GM21529 (cell line): ENCODE measurements at regions not wholly inside any gene's neighbourhood (a gene's known extent, or its start where the extent isn't known, plus 50 kb on each side); places are given as distances from the start of the nearest gene placed in this dataset.

ENCODE experiments used
- ATAC-seq: cut with Tn5 transposase; IDR thresholded peaks from one replicate; pipeline ENCODE4 v1.9.1; 2021; ENCODE audit not compliant: unreplicated experiment

DNA sequence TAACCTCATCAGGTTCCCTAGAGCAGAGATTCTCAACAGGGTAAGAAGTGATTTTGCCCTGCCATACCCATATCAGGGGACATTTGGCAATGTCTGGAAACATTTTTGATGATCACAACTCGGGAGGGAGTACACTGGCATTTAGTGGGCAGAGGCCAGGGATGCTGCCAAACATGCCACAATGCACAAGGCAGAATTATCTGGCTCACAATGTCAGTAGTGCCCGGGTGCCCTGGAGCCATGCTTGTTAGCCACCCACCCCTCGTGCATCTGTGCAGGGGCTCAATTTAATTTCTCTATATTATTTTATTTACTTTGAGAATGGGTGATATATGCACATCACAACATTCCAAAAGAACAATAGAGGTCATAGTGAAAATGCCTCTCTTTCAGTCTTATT lies 82.0 kb upstream of the DHX15 start:
- no peak for ATAC-seq

DNA sequence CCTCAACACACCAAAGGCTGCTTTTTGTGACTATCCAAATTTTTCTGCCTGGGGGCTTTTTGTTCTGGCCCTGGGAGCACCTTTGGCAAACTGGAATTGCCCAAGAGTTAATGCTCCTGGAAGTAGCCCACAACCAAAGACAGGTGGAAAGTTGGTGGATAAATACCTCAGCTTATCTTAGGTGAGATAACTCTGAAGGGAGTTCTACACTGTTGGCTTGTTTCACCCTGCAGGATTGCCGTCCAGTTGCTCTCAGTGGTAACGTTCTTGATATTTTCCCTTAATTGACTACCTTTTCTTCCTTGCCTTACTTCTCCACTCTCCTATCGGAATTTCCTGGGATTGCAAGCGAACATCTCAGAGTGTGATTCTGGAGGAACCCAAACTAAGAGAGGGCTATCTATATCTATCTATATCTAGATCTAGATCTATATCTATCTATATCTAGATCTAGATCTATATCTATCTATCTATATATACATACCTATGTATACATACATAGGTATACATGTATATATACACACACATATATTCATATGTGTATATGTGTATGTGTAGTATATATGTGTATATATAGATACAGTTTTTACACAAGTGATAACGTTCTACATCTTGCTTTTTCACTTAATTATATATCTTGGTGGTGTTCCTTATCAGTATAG lies 82.6 kb upstream of the DHX15 start:
- no peak for ATAC-seq

DNA sequence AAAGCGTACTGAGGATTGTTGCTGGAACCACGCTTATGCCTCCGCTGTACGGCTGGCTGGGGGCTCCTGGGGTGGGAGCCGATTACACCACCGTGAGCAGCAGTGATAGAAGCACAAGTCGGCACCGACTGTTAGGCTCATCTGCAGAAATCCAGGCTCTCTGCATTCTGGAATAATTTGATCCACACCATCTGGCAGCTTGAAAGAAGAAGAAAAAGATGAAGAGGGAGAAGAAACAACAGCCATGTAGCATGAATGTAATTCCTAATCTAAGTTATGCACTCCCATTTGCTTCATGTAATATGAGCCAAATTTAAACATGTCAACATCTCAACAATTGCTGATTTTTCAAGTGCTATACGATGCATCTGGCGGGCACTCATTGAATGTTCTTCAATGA lies 84.6 kb upstream of the DHX15 start:
- ATAC-seq, result no peak

DNA sequence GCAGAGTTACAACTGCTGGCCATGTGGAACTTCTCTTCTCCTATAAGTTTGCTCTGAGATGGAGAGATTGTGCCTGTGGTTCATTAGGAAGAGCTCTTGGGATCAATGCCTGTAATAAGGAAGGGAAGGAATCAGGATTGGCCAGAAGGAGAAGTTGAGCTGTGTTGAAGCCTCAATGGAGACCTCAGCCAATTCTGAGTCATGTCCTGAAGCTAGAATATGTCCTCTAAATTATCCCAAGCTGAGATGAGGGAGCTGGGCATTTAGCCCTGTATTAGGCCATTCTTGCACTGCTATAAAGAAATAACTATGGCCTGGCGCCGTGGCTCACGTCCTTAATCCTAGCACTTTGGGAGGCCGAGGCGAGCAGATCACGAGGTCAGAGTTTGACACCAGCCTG lies 85.4 kb upstream of the DHX15 start:
- ATAC-seq, result no peak

DNA sequence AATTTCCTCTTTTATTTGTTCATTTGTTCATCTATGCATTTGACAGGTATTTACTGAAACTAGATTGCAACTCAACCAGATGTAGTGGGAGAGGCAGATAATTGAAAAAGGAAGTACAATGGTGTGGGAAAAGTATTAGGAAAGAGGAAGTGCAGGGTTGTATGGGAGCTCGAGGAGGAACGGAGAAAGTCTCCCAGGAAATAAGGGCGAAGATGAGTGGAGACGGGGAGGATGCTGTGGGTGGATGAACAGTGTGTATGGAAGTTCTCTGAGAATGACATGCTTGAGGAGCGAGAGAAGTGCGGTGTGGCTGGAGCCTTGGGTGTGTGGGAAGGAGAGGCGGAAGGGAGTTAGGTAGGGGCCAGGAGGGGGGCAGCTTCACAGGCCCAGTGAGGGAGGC lies 87.5 kb upstream of the DHX15 start:
- ATAC-seq, result no peak

DNA sequence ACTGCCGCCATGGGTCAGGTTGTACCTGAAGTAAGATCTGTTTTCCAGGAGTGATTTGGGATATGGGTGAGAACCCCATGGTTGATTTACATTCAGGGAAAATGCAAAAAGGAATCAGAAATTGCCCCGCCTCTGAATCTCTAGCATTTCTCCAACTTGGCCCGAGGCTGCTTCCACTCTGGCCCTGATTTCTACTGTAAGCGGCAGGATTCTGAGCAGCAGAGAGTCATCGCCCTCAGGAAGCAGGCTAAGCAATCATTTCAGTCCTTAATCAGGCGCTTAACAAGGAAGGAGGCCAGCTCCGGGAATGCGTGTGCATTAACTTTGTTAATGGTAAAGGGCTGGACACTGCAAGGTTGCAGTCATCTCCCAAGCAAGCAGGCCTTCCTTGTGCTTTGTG lies 88.5 kb upstream of the DHX15 start:
- ATAC-seq, result no peak

DNA sequence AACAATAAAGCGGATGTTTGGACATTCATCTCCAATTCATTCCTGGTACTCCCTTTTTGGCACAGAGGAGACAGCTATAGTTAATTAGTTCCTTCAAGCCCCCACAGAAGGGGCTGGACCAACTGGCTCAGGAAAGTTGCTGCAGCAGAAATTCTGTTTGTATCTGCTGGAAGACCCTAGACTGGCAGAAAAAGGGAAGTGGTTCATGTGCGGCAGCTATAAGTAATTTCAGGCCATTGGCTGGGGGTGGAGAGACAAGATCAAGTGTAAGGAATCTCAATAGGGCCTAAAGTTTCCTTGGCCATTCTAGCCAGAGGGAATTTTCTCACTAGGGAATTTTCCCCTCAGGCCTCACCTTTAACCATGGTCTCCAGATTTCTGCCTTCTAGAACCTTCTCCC lies 89.9 kb upstream of the DHX15 start:
- ATAC-seq, result no peak

DNA sequence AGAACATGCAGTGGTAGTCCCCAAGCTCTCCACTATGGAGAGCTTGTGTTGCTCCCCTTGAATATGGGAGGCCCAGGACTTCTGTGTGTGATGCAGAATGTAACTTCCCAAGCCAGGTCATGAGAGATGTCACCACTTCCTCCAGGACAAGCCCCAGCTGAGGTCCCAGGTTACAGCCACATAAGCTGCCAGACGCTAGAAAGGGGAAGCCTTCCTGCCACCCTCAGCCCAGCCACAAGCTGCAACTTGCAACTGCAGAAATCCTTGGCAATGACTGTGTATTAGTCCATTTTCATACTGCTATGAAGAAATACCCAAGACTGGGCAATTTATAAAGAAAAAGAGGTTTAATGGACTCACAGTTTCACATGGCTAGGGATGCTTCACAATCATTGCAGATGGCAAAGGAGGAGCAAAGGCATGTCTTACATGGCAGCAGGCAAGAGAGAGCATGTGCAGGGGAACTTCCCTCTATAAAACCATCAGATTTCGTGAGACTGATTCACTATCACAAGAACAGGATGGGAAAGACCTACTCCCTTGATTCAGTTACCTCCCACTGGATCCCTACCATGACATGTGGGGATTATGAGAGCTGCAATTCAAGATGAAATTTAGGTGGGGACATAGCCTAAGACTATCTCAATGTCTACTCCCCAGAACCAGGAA lies 91.5 kb upstream of the DHX15 start:
- no peak for ATAC-seq

DNA sequence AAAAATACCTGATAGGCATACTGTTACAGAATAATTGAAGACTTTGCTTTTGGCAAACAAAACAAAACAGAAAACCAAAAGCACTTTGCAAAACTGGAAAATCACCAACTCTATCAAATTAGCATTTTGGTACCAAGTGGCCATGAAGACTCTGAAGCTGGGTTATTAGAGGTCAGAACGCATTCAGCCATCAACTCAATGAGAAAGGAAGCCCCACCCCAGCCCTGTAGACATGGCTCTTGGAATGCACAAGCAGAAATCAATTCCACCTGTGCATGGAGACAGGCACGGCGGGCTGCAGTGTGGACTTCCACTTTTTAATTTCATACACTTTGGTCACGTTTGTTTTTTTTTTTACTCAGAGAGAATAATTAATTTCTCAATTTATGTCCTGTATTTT lies 93.6 kb upstream of the DHX15 start:
- ATAC-seq, result no peak

DNA sequence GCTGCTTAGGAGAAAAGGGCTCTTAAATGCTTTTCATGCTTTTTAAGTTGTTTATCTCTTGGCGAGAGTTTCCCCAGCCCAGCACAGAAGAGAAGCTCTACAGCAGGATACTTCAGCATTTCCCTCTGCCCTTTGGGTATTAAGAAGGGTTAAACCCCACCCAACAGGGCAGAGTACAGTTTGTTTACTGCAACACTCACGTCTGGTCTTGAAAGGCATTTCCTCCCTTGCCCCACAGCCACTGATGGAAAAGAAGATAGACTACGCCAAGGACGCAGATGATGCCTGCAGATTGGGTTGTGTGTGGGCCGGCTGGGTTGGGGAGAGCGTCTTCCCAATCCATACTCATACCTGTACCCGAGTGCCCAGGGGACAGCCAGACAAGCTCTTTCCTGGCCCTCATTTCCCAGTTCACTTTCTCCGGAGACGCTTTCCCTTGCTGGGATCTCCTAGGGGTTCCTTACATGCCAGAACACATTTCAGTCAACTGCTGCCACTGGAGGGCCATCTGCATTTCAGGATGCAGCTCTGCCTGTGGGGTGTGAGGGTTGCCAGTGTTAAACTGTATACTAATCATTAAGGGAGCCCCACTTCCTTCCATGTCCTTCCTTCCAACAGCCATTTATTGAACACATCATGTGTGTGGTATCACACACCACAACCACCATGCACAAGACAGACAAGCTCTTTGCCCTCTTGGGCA lies 96.5 kb upstream of the DHX15 start:
- ATAC-seq, result no peak

DNA sequence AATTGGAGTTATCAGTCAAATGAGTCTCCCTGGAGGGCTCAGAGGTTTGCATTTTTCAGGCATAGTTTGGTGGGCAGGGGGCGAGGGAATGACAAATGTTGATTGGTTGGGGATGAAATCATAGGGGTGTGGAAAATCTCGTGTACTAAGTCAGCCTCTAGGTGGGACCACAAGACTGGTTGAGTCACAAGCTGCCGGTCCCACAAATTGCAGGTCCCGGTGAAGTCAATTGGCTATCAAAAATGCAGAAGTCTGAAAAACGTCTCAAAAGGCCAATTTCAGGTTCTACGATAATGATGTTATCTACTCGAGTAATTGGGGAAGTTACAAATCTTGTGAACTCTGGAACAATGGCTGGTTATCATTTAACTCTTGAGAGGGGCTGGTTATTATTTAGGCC lies 98.8 kb upstream of the DHX15 start:
- no peak for ATAC-seq

DNA sequence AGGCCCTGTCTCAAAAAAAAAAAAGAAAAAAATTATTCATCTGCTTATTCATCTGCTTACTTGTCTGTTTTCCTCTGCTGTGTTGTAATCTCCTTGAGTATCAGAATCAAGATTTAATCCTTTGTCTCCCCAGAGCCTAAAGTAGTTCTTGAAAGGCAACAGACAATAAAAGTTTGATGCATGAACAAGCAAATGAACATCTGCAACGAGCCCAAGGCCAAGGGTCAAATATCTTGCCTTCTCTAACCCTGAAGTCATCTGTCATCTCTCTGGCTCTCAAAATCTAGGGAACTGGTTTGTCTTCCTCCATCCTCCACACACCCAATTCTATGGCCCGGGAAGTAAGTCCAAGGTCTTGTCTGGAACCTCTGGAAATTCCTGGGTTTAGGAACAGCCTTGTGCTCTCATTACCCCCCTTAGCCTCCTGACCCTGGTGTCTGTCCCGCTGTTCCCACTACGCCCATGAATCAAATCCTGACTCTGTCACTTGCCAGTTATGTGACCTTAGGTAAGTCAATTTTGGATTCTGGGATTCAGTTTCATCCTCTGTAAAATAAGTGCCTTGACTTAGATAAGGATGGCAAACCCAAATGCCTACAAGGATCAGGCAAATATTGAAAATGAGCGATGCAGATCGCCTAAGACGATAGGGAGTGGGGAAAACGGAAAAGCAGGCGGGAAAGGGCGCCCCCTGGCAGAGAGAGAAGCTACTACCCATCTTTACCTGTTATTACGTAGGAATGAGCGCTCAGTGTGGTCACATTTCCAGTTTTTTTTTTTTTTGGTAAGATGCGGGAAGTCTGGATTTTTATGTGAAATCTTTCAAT lies 102.7 kb upstream of the DHX15 start:
- ATAC-seq, result no peak

DNA sequence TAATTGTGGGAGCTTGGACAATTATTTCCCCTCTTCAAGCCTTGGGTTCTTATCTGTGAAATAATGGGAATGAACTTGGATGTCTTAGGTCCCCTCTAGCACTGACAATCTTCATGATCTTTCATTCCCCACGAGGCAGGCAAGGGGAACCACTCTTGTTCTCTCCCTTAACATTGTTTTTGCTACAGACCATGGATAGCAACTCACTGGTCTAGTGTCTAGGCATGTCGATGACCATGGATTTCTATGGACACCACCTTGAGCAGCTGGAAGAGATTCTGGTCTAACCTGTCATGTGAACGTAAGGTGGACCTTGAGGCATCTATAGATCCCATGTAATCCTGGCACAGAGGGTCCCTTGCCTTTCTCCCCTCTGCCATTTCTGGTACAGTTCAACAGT lies 104.1 kb upstream of the DHX15 start:
- no peak for ATAC-seq

DNA sequence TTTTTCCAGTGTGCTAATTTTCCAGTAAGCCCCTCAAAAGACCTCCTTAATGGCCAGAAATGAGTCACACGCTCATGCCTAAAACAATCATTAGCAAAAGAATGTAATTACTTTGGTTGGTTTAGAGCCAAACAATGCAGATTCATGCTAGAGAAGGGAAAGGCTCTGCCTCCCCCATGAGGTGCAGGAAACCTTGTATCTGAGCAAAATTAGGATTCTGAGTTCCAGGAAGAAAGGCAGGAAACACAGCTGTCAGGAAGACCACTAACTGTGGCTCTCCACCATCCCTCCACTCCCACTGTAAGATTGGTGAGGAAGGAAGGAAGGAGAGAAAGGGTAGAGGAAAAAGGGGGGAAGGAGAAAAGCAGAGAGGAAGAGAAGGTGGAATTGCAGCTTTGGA lies 104.9 kb upstream of the DHX15 start:
- no peak for ATAC-seq

DNA sequence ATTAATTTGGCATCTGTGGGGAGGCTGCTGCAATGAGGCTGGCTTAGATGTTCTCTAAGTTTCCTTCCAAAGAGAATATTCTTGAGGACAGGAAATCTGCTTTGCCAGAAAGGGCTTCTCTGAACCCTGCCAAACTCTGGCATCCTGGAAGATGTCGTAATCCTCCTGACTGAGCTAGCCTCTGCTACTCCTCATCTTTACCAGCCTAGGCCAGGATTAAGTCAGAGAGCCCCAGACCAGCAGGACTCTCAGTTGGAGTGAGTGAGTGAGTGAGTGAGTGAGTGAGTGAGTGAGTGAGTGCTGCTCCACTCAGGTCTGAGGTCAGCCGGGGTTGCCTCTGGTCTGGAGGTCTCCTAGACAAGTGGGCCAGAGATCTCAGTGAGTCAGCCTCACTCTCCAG lies 104.9 kb upstream of the SOD3 start:
- no peak for ATAC-seq

DNA sequence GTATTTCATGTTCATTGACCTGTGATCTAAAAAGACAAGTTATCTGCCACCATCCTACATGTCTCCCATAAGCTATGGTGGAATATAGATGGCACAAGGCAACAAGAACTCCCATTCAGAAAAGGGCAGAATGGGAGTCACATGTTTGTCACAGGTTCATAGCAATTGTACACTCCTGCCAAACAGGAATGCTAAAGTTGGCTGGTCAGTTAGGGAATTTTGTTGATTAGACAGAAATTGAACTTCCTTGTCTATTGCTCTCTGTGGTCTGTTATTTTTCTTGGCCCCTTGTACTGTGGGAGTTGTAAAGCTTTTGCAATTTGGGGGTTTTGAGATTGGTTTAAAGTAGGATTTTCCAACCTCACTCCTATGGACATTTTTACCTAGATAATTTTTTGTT lies 101.7 kb upstream of the SOD3 start:
- ATAC-seq, result no peak

DNA sequence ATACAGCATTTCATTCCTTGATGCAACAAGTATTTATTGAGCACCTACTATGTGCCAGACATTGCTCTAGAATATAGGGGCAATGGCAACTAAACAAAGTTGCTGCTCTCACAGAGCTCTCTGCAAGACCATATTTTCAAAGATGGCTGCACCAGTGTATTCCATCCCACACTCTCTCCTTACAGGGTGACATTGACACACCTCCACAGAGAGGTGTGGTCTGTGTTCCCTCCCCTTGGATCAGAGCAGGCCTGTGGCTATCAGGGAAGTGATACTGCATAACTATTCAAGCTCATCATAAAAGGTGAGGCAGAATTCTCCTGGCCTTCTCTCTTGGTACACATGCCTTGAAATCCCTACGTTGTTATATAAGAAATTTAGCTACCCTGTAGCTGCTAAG lies 95.3 kb upstream of the SOD3 start:
- ATAC-seq, result no peak

DNA sequence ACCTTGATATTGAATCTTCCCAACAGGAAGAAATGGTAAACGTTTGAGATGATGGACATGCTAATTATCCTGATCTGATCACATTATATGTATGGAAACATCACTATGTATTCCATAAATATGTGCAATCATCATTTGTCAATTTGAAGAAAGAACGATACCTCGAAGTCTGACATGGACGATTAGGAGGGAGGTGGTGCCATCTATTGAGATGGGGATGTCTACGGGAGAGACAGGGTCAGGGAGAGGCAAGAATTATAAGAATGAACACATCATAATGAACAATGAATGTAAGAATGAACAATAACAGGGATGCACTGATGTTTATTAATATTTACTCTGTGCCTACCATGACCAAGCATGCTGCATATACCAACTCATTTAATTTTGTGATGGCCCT lies 93.7 kb upstream of the SOD3 start:
- ATAC-seq, result no peak

DNA sequence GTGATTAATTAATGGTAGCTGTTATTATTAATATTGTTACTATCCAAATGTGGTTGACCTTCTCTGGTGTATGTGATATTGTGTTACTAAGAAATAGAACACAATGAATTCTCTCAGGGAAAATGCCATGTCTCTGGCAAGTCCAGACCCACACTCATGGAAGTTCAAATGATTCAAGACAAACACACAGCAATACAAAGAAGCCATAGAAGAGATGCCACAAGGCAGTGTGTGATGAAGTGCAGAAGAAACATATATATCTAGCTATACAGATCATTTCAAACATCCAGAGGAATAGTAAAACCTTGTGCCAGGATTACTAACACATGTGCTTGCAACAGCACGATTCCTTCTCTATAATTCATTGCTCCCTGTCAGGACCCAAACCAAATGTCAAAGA lies 93.1 kb upstream of the SOD3 start:
- no peak for ATAC-seq

DNA sequence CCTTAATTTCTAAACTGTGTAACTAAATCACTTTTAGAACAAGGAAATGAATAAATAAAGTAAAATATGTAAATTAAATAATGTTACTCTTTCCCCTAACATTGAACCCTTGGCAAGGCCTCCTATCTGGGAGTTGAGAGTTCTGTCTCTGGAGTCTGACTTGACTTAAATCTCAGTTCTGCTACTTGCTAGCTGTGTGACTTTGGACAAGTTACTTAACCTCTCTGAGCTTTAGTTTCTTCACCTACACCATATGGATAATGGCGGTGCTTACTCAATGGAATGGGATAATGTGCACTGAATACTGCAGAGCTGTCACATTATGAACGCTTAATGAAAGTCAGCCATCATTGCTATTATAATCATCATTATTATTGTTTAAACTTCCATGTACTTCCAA lies 92.1 kb upstream of the SOD3 start:
- no peak for ATAC-seq

DNA sequence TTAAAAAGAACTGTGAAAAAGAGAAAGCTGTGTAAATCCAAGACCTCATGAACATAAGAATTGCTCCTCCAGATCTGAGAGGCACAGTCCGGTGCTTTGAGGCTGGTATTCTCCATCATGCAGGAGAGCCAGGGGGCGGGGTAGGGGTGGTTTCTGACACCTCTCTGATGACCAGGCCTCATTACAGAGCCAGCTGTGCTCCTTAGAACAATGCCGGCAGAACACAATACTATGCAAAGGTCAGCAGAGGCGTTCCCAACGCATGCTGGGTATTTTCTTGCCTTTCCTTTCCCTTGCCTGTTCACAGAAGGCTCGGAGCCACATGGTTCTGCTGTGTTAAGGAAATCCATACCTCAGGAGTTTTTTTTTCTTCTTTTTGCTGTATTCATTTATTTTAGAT lies 91.2 kb upstream of the SOD3 start:
- no peak for ATAC-seq
